ENCODE measurements at regions not wholly inside any gene's neighbourhood (a gene's known extent, or its start where the extent isn't known, plus 50 kb on each side); places are given as distances from the start of the nearest gene placed in this dataset.

DNA sequence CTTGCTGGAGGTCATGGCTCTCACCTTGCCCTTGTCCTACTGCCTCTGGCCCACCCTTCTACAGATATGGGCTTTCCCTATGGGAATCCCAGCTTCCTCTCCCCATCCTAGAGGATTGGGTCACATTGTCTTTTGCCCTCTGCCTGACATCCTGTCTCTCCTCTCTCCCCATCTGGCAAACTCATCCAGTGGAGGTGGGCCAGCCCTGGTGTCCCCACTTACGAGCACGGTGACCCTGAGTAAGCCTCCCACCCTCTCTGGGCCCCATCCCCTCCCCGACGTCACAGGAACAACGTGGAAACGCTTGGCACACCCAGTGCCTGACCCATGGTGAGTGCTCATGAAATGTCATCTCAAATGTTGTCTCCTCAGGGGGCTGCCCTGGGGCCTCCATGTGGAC is 56.1 kb upstream of the ID3 start:
- DNase-seq (ENCODE audit: low spot score) = no peak

DNA sequence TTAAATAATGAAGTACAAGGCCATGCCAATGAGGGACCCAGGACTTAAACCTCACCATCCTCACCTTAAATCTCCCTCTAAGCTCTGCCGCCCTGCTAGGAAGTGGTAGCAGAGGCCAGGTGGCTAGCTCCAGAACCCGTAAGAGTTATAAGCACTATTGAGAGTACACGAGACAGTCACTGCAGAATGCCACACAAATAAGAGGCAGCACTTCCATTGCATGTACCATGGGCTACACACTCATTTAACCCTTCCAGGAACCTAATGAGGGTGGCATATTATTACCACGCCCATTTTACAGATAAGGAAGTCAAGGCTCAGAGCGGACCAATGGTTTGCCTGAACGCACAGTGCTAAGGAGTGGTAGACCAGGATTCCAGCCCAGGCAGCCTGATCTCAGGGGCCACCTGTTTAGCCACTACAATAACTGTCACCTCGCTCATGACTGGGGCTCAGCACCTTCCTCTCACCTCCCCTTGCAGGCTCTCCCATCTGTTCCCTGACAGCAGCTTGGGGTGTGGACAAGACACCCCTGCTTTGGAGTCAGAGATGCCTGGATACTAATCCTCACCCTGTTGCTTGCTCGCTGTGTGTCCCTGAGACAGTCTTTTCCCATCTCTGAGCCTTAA is 54.8 kb upstream of the ID3 start:
- no peak for DNase-seq (ENCODE audit: low spot score)

DNA sequence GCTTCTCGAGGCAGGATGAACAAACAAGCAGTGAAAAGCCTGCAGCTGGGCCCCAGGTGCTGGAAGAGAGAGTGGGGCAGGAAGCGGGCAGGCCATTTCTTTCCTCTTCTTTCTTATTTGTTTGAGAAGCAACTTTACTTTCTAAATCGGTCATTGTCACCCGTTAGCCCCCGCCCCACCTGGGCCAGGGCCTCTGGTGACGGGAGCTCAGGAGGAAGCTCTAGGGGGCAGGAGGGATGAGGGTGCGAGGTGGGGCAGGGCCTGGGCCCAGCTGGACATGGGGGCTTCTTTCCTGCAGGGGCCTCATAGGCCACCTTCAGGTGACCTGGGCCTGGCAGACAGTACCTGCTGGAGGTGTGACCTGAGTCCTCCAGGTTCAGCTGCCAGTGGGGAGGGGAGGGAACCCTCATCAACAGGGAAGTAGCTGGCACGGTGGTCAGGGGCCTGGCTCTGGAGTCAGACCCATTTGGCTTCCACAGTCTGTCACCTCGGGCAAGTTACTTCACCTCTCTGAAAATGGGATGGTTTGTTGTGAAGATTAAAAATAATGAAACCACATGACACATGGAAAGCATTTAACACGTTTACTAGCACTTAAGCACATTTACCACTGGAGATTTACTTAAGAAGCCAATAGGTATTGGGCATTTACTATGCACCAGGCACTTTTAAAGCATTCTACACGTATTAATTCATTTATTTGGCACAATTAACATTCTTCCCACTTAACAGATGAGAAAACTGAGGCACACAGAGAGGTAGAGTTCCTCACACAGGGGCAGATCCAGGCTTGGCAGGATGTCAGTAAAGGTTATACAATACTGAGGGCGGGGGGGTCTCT is 54.1 kb upstream of the ID3 start:
- DNase-seq (ENCODE audit: low spot score) = no peak

DNA sequence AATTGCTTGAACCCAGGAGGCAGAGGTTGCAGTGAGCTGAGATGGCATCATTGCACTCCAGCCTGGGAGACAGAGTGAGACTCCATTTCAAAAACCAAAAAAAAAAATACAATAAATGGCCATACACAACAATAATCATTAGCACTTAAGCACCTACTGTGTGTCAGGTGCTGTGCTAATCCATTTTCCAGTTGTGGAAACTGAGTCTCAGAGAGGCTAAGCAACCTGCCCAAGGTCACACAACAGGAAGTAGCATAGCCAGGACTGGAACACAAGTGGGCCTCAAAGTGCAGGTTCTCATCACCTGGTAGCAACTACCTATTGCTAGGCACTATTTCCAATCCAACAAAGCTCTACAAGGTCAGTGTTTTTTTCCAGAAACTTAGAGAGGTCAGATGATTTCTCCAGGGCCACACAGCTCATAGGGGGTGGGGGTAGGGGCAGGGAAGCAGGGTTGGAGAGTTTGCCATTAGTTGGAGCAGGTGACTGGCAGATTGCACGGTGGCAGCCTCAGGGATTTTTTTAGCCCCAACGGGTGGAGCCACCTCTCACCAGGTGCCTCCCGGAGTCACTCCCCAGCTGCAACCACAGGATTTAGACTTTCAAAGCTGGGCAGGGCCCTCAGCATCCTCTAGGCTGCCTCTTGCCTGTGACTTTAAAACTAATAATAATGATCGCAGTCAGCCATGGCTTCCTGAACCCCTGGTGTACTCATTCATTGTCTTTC is 52.5 kb upstream of the ID3 start:
- no peak for DNase-seq (ENCODE audit: low spot score)

DNA sequence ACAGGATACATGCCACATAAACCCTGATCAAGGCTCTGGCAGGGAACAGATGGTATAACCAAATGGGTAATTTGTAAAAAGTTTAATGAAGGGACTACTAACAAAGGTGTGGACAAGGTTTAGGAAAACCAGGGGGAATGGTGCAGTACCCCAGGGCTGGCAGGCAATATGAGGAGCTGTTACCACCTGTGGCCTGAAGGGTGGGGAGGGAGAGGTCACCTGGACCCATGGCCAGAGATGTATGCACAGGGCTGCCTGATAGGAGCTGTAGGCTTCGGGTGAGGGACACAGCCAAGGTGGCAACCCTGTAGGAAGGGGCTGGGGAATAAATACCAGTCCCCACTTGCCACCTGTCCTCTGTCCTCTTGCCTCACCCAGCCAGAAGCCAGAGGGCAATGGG is 51.4 kb upstream of the ID3 start:
- no peak for DNase-seq (ENCODE audit: low spot score)

DNA sequence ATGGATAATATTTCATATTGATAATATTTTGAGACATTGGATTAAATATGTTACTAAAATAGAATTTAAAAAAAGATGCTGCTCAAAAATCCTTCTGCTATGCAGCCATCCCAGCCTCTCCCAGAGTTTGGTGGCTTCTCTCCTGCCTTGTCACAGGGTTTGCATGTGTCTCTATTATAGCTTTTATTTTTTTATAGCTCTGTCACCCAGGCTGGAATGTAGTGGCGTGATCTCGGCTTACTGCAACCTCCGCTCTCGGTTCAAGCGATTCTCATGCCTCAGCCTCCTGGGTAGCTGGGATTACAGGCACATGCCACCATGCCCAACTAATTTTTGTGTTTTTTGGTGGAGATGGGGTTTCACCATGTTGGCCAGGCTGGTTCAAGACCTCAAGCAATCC is 50.7 kb upstream of the ID3 start:
- DNase-seq (ENCODE audit: low spot score) = no peak

Data from AG20443 (cell line).